IMR-90 (cell line): ENCODE measurements at regions not wholly inside any gene's neighbourhood (a gene's known extent, or its start where the extent isn't known, plus 50 kb on each side); places are given as distances from the start of the nearest gene placed in this dataset.

ENCODE experiments used
- ATAC-seq: fragments of 200-7000 bp; cut with Tn5 transposase; 2 replicates; pipeline ENCODE4 v1.9.1; 2020; ENCODE audit warnings: low read depth, mild to moderate bottlenecking, moderate library complexity
- BruUV-seq: library from RNA; stranded (reverse); fragments of 400-500 nt; replicated peaks from 2 replicates; lab custom pipeline; 2021; lab: Mats Ljungman, UMichigan
- CTCF ChIA-PET: fragments of 300-600 bp; formaldehyde crosslinking; extraction: SDS; loops from one replicate; lab custom pipeline; 2021; ENCODE audit warnings: antibody characterized with exemption; lab: Yijun Ruan, JAX
- POLR2A ChIA-PET: fragments of 300-600 bp; sonication (Branson Sonifier 250); formaldehyde crosslinking; loops from one replicate; lab custom pipeline; 2022; ENCODE audit warnings: antibody characterized with exemption; ENCODE audit not compliant: unreplicated experiment; lab: Charles Lee
- DNase-seq: peaks from one replicate; pipeline ENCODE4 v3.0.0; 2013
- H2AFZ ChIP-seq: replicated peaks from 2 replicates; pipeline ENCODE3; 2013; ENCODE audit warnings: low read length, mild to moderate bottlenecking; ENCODE audit not compliant: poor library complexity
- H2AK5ac ChIP-seq: 2 replicates; pipeline ENCODE4 v1.6.1; 2013; ENCODE audit warnings: low read depth, low read length, inconsistent platforms
- H2AK9ac ChIP-seq: replicated peaks from 2 replicates; pipeline ENCODE3; 2013; ENCODE audit warnings: mild to moderate bottlenecking, low read depth, low read length, moderate library complexity; ENCODE audit not compliant: poor library complexity
- H2BK120ac ChIP-seq: 2 replicates; pipeline ENCODE4 v1.6.1; 2013; ENCODE audit warnings: low read depth, low read length, inconsistent platforms
- H2BK15ac ChIP-seq: 3 replicates; pipeline ENCODE4 v1.6.1; 2013; ENCODE audit warnings: low read depth, low read length, inconsistent platforms
- H2BK20ac ChIP-seq: 2 replicates; pipeline ENCODE4 v1.6.1; 2013; ENCODE audit warnings: low read depth, mild to moderate bottlenecking, inconsistent platforms, low read length, moderate library complexity
- H2BK5ac ChIP-seq: 2 replicates; pipeline ENCODE4 v1.6.1; 2013; ENCODE audit warnings: mild to moderate bottlenecking, low read depth, low read length, inconsistent platforms; ENCODE audit not compliant: poor library complexity, severe bottlenecking
- H3K14ac ChIP-seq: replicated peaks from 2 replicates; pipeline ENCODE4 v1.6.1; 2013; ENCODE audit warnings: low read depth, low read length, inconsistent platforms
- H3K18ac ChIP-seq: 2 replicates; pipeline ENCODE4 v1.6.1; 2013; ENCODE audit warnings: low read depth, low read length, control low read depth
- H3K23ac ChIP-seq: 2 replicates; pipeline ENCODE4 v1.6.1; 2013; ENCODE audit warnings: low read depth, low read length, inconsistent platforms
- H3K27ac ChIP-seq: 2 replicates; pipeline ENCODE4 v1.5.1; 2013; ENCODE audit warnings: mild to moderate bottlenecking, control low read depth, low read length; ENCODE audit not compliant: insufficient read depth
- H3K27me3 ChIP-seq: 2 replicates; pipeline ENCODE4 v1.6.1; 2013; ENCODE audit warnings: low read length; ENCODE audit not compliant: control insufficient read depth, insufficient read depth
- H3K36me3 ChIP-seq: 2 replicates; pipeline ENCODE4 v1.6.1; 2013; ENCODE audit warnings: low read length, mixed read lengths; ENCODE audit not compliant: control insufficient read depth, insufficient read depth
- H3K4ac ChIP-seq: 2 replicates; pipeline ENCODE4 v1.6.1; 2013; ENCODE audit warnings: low read depth, low read length, inconsistent platforms
- H3K4me1 ChIP-seq: 2 replicates; pipeline ENCODE4 v1.6.1; 2013; ENCODE audit warnings: low read length, mixed read lengths; ENCODE audit not compliant: control insufficient read depth, insufficient read depth
- H3K4me2 ChIP-seq: 2 replicates; pipeline ENCODE4 v1.6.1; 2013; ENCODE audit warnings: low read depth, mild to moderate bottlenecking, control low read depth, low read length, moderate library complexity
- H3K4me3 ChIP-seq: 2 replicates; pipeline ENCODE4 v1.5.1; 2013; ENCODE audit warnings: low read depth, mild to moderate bottlenecking, control low read depth, low read length, moderate library complexity; ENCODE audit not compliant: insufficient read depth
- H3K56ac ChIP-seq: 2 replicates; pipeline ENCODE4 v1.6.1; 2013; ENCODE audit warnings: low read length, inconsistent platforms; ENCODE audit not compliant: insufficient read depth; ENCODE audit errors: extremely low read depth
- H3K79me1 ChIP-seq, 2 experiments: 2 replicates each; pipeline ENCODE4 v1.6.1; 2013; ENCODE audit warnings: low read length in 2 of 2, inconsistent platforms in 1 of 2, low read depth in 1 of 2
- H3K9ac ChIP-seq: 2 replicates; pipeline ENCODE4 v1.6.1; 2013; ENCODE audit warnings: low read depth, low read length, control low read depth
- H3K9me1 ChIP-seq: 2 replicates; pipeline ENCODE4 v1.6.1; 2013; ENCODE audit warnings: low read length, inconsistent platforms; ENCODE audit not compliant: insufficient read depth
- H3K9me3 ChIP-seq: 2 replicates; pipeline ENCODE4 v1.6.1; 2013; ENCODE audit warnings: low read length; ENCODE audit not compliant: control insufficient read depth, insufficient read depth
- H4K20me1 ChIP-seq: 2 replicates; pipeline ENCODE4 v1.6.1; 2013; ENCODE audit warnings: low read length, inconsistent platforms; ENCODE audit not compliant: insufficient read depth
- H4K5ac ChIP-seq: 2 replicates; pipeline ENCODE4 v1.6.1; 2013; ENCODE audit warnings: mild to moderate bottlenecking, low read depth, low read length, control low read depth
- H4K8ac ChIP-seq, 2 experiments: 2 replicates each; pipeline ENCODE4 v1.6.1; 2013; ENCODE audit warnings: low read depth in 2 of 2, low read length in 2 of 2, control low read depth in 1 of 2, inconsistent platforms in 1 of 2
- H4K91ac ChIP-seq: 2 replicates; pipeline ENCODE4 v1.6.1; 2013; ENCODE audit warnings: low read depth, low read length, inconsistent platforms; ENCODE audit not compliant: insufficient read depth
- BHLHE40 ChIP-seq: fragments of 150-350 bp; IDR thresholded peaks from 2 replicates; pipeline ENCODE4 v1.6.1; 2016; ENCODE audit warnings: mild to moderate bottlenecking, low read depth, low read length
- SMC3 ChIP-seq: fragments of 150-350 bp; IDR thresholded peaks from 2 replicates; pipeline ENCODE4 v1.6.1; 2016; ENCODE audit warnings: low read depth, mild to moderate bottlenecking, antibody characterized with exemption, low read length, moderate library complexity
- WGBS, 2 experiments: methylation state at CpG; one replicate each; pipeline versions ENCODE4 v1.1.5 to v1.1.7; 2013; ENCODE audit warnings: missing lambda C conversion rate in 2 of 2; ENCODE audit not compliant: insufficient read length in 1 of 2; ENCODE audit errors: extremely low coverage in 2 of 2; 5-methylcytosine and 5-hydroxymethylcytosine counted together
- dilution Hi-C: fragments of 300-500 bp; cut with HindIII; formaldehyde crosslinking; loops from one replicate; pipeline ENCODE4 v1.14.3; 2018; ENCODE audit warnings: low sequenced_read_pairs; ENCODE audit not compliant: unreplicated experiment
- in situ Hi-C: fragments of 300-500 bp; cut with MboI; formaldehyde crosslinking; loops from 3 replicates; pipeline ENCODE4 v1.14.3; 2019; ENCODE audit warnings: low sequenced_read_pairs, inconsistent platforms, mixed read lengths
- intact Hi-C: fragments of 100-400 bp; cut with micrococcal nuclease; formaldehyde crosslinking; loops from 2 replicates; pipeline ENCODE4 v1.10.0; 2022

DNA sequence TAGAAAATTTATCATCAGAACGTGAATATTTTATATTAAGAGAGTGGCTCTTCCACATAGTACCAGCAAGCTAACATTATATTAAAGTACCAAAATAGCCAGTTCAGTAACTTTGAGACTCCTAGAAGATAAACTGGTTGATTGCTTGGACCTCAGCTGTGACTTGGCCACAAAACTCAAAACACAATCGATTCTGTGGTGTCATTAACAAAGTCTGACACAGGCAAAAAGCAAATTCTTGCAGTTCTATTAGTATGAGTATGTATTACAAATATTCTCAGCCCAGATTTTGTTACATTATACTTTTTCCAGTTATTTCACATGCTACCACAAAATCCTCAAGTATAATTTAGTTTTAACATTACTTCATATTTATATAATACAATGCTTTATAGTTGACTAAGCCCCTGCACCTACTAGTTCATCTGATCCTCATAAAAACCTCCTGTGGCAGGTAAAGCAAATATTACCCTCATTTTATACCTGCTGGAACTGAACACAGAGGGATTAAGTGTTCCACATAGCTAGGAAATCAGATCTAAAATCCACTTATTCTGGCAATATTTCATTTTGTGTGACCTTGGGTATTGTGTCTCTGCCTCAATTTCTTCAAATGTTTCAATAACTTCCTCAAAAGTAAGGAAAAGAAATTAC lies 279.9 kb upstream of the MKLN1 start:
- Histone ChIP-seq H3K9ac (no peak overlapping the region), H3K56ac (no peak overlapping the region), H3K4ac (no peak overlapping the region), H3K4me1 (peaks cover 2% of the 10 kb centered on the region), H3K4me2 (no peak overlapping the region), H4K8ac (no peak overlapping the region), H3K27ac (no peak overlapping the region), H4K91ac (no peak overlapping the region), H4K5ac (no peak overlapping the region), H3K27me3 (no peaks in the 10 kb centered on the region), H4K20me1 (peaks cover 31% of the 10 kb centered on the region), H2AK5ac (no peak overlapping the region), H3K9me3 (no peaks in the 10 kb centered on the region), H2AFZ (no peak overlapping the region), H2BK15ac (no peak overlapping the region), H2AK9ac (no peak overlapping the region), H3K9me1 (peaks cover 3% of the 10 kb centered on the region; the same call in 1 of the 2 replicates), H3K23ac (no peak overlapping the region), H2BK5ac (no peak overlapping the region), H2BK20ac (no peak overlapping the region), H3K79me1 (peaks cover 33 to 50% of the 10 kb centered on the region in 2 experiments), H3K36me3 (peaks cover 8% of the 10 kb centered on the region; the same call in 1 of the 2 replicates), H3K4me3 (no peak overlapping the region), H3K18ac (no peak overlapping the region), H3K14ac (no peak overlapping the region), H2BK120ac (no peak overlapping the region)
- DNase-seq (peak; percentile 14), ATAC-seq (no peak)
- intact Hi-C loops = no loop called here
- CTCF ChIA-PET = no interaction called here
- no TSS peak for BruUV-seq
- in situ Hi-C loops = no loop called here
- dilution Hi-C loops = no loop called here
- TF ChIP-seq BHLHE40 (no peak), SMC3 (no peak)
- no CpG with 5 or more reads among the region's 2 CpGs for WGBS, 2 experiments
- POLR2A ChIA-PET = no interaction called here
